ENCODE measurements at regions not wholly inside any gene's neighbourhood (a gene's known extent, or its start where the extent isn't known, plus 50 kb on each side); places are given as distances from the start of the nearest gene placed in this dataset.

DNA sequence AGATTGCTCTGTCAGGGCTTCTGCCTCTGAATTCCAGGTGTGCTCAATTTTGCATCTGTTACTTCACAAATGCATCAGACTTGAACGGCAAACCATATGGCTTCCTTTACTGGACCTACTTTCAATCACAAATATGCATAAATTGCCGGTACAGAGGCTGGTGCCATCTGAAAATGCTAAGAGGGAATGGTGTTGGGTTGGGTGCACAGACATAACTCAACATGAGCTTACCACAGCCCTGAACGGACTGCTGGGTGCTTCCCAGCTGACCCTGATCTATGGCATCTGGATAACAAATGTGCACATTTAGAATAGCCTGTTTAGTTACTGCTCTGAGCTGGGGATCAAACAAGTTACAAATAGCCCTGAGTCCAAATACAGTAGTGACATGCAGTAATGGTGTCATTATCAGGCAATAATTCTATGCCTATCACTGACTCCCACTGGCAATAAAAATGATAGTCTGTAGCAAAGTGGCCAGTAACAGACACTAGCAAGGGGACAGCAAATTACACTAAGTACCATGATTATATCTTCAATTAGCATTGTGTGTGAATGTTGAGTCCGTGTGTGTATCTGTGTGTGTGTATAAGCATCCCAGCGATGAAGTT, 927.3 kb downstream of the DIAPH3 start:
- Histone ChIP-seq H3K9ac (no peak overlapping the region), H3K4me1 (no peaks in the 10 kb centered on the region), H3K4me2 (ENCODE audit: low read length) (no peak overlapping the region), H3K27me3 (ENCODE audit: control insufficient read depth, insufficient read depth, low read length) (no peaks in the 10 kb centered on the region), H3K79me2 (no peaks in the 10 kb centered on the region), H2AFZ (no peak overlapping the region), H3K27ac (no peak overlapping the region), H3K4me3 (ENCODE audit: low read depth, low read length) (no peak overlapping the region), H3K9me3 (ENCODE audit: control insufficient read depth, low read length) (no peaks in the 10 kb centered on the region), H3K36me3 (ENCODE audit: control insufficient read depth, insufficient read depth, low read length) (no peaks in the 10 kb centered on the region)
- TF ChIP-seq, protein P1, sequence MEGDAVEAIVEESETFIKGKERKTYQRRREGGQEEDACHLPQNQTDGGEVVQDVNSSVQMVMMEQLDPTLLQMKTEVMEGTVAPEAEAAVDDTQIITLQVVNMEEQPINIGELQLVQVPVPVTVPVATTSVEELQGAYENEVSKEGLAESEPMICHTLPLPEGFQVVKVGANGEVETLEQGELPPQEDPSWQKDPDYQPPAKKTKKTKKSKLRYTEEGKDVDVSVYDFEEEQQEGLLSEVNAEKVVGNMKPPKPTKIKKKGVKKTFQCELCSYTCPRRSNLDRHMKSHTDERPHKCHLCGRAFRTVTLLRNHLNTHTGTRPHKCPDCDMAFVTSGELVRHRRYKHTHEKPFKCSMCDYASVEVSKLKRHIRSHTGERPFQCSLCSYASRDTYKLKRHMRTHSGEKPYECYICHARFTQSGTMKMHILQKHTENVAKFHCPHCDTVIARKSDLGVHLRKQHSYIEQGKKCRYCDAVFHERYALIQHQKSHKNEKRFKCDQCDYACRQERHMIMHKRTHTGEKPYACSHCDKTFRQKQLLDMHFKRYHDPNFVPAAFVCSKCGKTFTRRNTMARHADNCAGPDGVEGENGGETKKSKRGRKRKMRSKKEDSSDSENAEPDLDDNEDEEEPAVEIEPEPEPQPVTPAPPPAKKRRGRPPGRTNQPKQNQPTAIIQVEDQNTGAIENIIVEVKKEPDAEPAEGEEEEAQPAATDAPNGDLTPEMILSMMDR (IDR thresholded peaks at IDR 0.05), result no peak

DNA sequence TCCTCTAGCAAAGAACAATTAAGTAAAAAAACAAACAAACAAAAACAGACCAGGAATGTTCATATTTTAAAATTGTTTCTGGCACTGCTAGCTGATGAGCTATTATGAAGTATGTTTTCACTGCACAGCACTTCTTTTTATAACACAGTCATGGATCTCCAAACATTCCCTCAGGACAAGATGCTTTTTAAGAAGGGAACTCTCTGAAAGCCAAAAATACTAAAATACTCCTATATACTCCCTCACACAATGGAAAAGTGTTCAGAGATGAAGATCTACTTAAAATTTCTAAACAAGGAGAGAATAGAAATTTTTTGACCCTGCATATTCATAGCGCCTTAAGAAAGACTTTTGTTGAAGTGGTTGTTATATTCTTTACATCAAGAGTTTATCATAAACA, 926.8 kb downstream of the DIAPH3 start:
- TF ChIP-seq, protein P1 (IDR thresholded peaks at IDR 0.05), result no peak
- no peak overlapping the region for H3K27ac ChIP-seq
- H2AFZ ChIP-seq, result no peak overlapping the region
- no peaks in the 10 kb centered on the region for H3K4me1 ChIP-seq
- no peaks in the 10 kb centered on the region for H3K9me3 ChIP-seq (ENCODE audit: control insufficient read depth, low read length)
- no peak overlapping the region for H3K9ac ChIP-seq
- H3K27me3 ChIP-seq (ENCODE audit: control insufficient read depth, insufficient read depth, low read length), result no peaks in the 10 kb centered on the region
- no peaks in the 10 kb centered on the region for H3K36me3 ChIP-seq (ENCODE audit: control insufficient read depth, insufficient read depth, low read length)
- H3K79me2 ChIP-seq, result no peaks in the 10 kb centered on the region
- no peak overlapping the region for H3K4me2 ChIP-seq (ENCODE audit: low read length)
- no peak overlapping the region for H3K4me3 ChIP-seq (ENCODE audit: low read depth, low read length)

DNA sequence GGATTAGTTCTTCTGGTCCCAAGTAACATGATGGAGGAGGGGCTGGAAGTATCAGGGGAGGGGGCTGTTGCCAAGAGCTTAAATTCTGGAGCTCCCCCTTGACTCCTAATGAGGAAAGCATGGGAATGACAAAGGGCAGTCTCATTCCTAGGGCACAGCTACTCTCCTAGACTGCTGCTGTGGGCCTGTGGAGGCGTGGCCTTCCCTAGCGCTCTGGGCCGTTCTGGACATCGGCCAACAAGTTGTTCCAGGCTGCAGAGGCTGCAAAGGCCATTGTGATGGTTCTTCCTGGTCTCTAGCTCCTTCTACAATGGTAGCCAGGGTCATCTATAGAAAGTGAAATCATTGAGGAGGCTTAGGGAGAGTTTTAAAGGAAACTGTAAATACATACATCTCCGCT, 916.6 kb downstream of the DIAPH3 start:
- Histone ChIP-seq H3K36me3 (ENCODE audit: control insufficient read depth, insufficient read depth, low read length) (no peaks in the 10 kb centered on the region), H3K9ac (no peak overlapping the region), H3K4me1 (no peaks in the 10 kb centered on the region), H3K79me2 (no peaks in the 10 kb centered on the region), H3K9me3 (ENCODE audit: control insufficient read depth, low read length) (no peaks in the 10 kb centered on the region), H3K4me3 (ENCODE audit: low read depth, low read length) (no peak overlapping the region), H3K27me3 (ENCODE audit: control insufficient read depth, insufficient read depth, low read length) (no peaks in the 10 kb centered on the region), H3K27ac (no peak overlapping the region), H2AFZ (no peak overlapping the region), H3K4me2 (ENCODE audit: low read length) (no peak overlapping the region)
- TF ChIP-seq, protein P1 (IDR thresholded peaks at IDR 0.05), result no peak

DNA sequence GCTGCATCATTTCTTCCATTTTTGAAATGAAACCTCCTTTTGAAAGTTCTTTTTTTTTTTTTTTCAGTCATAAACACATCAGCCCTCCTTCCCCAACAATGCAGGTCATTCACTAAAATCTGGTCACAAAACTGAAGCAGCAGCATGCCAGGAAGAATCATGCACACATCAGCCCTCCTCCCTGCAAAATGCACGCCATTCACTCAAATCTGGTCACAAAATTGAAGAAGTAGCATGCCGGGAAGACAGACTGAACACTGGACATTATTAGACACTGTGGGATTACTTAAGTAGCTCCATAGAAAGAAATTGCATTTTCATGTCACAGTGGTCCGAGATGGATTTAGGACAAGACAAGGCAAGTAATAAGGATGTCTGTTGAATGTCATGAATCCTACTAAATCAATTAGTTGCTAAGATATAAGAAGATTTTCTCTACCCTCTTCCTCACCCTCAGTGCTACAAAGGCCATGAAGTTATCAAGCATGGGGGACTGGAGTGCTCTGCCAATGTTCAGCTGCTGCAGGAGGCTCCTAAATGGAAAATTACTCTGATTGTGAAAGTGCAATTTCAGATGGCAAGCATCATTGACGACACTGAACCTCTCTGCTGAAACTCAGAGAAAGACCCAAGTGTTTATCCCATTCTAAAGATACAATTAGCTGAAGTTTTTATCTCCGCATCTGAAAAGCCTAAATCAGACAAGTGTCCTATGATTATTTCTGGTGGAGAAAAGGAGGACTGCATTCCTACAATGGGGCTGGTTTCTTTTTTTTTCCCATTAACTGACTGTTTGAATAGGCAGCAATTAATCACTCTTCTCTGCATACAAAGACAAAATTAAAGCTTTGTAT, 913.2 kb downstream of the DIAPH3 start:
- Histone ChIP-seq H2AFZ (no peak overlapping the region), H3K9ac (no peak overlapping the region), H3K27me3 (ENCODE audit: control insufficient read depth, insufficient read depth, low read length) (no peaks in the 10 kb centered on the region), H3K27ac (no peak overlapping the region), H3K4me3 (ENCODE audit: low read depth, low read length) (no peak overlapping the region), H3K9me3 (ENCODE audit: control insufficient read depth, low read length) (no peaks in the 10 kb centered on the region), H3K36me3 (ENCODE audit: control insufficient read depth, insufficient read depth, low read length) (no peaks in the 10 kb centered on the region), H3K79me2 (no peaks in the 10 kb centered on the region), H3K4me1 (no peaks in the 10 kb centered on the region), H3K4me2 (ENCODE audit: low read length) (no peak overlapping the region)
- TF ChIP-seq, protein P1 (IDR thresholded peaks at IDR 0.05), result no peak
